ENCODE measurements at regions not wholly inside any gene's neighbourhood (a gene's known extent, or its start where the extent isn't known, plus 50 kb on each side); places are given as distances from the start of the nearest gene placed in this dataset.

DNA sequence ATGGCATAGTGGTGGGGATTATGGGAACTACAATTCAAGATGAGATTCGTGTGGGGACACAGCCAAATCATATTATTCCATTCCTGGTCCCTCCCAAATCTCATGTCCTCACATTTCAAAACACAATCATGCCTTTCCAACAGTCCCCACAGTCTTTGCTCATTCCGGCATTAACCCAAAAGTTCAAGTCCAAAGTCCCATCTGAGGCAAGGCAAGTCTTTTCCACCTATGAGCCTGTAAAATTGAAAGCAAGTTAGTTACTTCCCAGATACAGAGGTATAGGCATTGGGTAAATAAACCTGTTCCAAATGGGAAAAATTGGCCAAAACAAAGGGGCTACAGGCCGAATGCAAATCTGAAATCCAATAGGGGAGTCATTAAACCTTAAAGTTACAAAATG lies 1063.2 kb downstream of the CDH11 start:
- no peak for DNase-seq (ENCODE audit: low read depth, low spot score)

DNA sequence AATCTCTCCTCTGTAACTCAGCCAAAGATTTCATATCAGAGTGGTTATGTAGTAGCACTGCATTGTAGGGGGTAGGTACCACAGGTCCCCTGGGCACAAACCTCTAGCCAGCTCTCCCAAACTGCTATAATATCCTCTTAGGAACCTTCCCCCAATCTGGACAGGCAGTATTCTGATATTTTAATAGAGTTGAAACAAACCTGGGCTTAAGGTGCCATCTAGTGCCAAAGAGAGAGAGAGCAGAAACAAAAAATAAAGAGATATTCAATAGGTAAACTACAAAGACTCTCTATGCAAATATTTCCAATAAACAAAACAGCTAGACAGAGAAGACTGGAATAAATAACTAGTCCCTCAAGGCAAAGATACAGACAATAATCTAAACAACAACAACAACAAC lies 1070.0 kb downstream of the CDH11 start:
- DNase-seq (ENCODE audit: low read depth, low spot score): no peak

DNA sequence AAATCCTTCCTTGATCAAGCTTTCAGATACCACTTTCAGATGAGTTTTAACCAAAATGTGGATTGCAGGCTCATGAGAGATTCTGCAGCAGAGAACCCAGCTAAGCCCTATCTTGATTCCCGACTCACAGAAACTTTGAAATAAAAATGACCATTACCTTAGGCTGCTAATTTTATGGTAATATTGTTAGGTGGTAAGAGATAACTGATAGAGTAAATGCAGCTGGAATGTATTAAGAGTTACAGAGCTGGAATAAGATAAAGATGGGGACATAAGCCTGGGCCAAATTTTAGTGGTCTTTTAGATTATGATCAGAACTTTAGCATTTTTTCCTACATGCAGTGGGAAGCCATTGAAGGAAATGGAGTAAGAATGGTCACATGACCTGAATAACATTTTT lies 1074.0 kb downstream of the CDH11 start:
- no peak for DNase-seq (ENCODE audit: low read depth, low spot score)

DNA sequence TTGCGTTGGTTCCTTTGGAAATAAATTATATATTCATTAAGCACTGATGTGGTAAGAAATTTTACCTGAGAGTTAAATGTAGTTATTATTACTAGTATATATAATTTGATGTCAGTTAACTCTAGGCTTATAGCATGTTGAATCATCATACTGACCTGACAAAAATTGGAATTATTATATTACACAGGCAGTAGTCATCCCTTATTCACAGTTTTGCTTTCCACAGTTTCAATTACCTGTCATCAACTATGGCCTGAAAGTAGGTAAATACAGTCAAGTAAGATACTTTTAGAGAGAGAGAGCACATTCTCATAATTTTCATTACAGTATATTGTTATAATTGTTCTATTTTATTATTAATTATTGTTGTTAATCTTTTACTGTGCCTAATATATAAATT lies 1074.7 kb downstream of the CDH11 start:
- DNase-seq (ENCODE audit: low read depth, low spot score): no peak

DNA sequence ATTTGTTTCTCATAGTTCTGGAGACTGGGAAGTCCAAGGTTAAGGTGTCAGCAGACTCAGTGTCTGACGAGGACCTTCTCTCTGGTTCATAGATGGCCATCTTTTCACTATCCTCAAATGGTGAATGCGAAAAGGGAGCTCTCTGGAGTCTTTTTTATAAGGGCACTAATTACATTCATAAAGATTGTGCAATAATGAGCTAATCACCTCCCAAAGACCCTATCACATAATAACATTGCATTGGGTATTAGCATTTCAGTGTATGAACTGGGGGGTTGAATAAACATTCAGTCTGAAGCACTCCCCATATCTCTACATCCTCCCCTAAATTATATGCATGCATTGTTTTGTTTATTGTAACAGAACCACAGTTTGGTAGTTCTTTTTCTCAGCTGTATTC lies 1086.5 kb downstream of the CDH11 start:
- DNase-seq (ENCODE audit: low read depth, low spot score): no peak

DNA sequence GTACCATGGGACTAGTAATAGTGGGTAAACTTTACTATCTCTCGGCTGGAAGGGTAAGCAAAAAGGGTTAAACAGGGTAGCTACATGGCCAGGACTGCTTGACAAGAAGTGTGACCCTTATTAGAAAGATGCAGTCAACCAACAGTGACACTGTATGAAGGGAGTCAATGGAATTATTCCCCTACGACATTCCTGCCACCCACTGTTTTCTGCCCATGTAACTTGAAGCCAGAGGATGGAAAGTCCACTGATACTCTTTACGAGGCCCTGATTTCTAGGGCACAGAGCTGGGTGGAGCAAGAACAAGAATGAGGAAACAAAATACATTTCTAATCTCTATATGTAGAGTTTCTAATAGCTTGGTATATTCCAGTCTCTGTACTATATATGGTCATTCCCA lies 1102.5 kb downstream of the CDH11 start:
- no peak for DNase-seq (ENCODE audit: low read depth, low spot score)

DNA sequence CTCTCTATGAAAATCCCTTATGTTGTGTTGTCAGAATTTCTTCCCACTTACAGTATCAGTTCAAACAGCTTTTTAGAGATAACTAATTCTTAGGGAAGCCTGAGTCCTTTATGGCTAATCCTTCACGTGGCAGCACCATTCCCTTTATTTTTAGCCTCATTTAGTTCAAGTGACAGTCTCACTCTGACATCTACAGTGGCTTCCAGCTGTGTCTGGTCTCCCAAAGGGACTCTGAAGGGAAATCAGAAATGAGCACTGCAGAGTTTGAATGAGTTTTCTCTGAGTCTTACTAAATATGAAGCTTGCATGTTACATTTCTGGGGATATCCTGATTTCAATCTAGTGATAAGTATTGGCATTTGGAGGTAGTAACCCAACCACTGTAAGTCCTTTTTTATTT lies 1104.1 kb downstream of the CDH11 start:
- DNase-seq (ENCODE audit: low read depth, low spot score): no peak

DNA sequence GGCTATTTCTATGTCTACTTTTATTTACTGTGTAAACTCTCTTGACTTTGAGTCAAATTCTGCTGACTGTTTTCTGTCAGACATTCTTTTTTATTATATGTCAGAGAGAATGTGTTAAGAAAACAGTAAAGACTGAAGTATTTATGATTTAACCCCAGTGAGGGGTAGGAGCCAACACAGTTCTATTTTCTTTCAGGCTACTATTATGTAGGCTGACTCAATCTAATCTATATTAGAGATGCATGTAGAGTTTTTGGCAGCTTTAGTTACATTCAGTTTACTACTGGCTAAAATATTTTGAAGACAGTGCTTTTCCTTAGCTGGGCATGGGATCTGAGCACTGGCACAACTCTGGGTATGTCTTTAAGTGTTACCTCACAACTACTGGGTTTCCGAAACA lies 1108.0 kb downstream of the CDH11 start:
- no peak for DNase-seq (ENCODE audit: low read depth, low spot score)

DNA sequence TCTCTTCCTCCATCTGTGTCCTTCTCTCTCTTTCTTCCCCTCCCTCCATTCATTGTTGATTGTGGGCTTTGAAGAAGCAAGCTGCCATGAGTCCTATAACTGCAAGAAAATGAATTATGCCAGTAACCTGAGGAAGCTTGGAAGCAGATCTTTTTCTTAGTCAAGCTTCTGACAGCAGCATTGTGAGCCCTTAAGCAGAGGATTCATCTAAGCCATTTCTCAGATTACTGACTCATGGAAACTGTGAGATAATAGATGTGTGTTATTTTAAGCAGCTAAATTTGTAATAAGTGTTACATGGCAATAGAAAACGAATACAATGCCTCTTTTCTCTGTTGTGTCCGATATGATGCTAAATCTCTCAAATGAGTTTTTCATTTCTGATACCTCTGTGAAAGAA lies 1109.7 kb downstream of the CDH11 start:
- no peak for DNase-seq (ENCODE audit: low read depth, low spot score)

DNA sequence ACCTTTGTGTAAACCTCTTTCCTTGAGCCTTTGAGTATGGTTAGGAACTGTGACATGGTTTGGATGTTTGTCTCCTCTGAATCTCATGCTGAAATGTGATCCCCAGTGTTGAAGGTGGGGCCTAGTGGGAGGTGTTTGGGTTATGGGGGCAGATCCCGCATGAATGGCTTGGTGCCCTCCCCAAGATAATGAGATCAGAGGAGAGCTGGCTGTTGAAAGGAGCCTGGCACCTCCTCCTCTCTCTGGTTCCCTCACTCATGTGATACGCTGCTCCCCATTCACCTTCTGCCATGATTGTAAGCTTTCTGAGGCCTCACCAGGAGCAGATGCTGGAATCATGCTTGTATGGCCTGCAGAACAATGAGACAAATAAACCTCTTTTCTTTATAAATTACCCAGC lies 1110.2 kb downstream of the CDH11 start:
- DNase-seq (ENCODE audit: low read depth, low spot score): no peak

DNA sequence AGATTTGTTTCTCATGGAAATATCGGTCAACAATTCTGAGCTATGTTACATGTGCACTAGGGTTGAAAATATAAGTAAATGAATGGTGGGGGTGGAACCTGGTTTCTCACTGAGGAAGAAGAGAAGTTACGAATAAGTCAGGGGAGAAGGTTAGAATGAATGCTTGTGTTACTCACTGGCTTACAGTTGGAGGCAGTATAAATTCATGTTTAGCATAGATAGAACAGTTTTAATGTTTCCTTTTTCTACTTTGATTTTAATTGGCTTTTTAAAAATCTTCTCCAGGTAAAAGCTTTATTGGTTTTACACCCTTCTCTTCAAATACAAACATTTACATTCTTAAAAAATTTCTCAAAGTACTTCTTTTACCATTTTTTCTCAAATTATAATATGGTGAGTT lies 1113.7 kb downstream of the CDH11 start:
- DNase-seq (ENCODE audit: low read depth, low spot score): no peak

DNA sequence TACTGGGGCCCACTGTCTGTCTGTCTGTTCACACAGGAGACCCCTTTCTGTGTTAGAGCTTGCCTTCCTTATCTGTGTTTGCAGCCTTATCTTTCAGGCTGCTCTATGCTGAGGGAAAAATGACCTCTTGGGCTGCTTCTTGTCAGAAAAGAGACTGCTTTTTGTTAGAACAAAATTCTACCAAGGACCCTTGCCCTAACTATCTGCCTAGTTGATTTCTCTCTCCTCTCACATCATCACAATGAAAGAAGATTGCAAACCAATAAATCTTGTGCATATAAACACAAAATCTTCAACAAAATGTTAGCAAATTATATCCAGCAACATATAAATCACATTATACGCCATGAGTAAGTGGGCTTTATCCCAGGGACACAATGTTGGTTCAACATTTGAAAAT lies 1117.7 kb downstream of the CDH11 start:
- no peak for DNase-seq (ENCODE audit: low read depth, low spot score)

DNA sequence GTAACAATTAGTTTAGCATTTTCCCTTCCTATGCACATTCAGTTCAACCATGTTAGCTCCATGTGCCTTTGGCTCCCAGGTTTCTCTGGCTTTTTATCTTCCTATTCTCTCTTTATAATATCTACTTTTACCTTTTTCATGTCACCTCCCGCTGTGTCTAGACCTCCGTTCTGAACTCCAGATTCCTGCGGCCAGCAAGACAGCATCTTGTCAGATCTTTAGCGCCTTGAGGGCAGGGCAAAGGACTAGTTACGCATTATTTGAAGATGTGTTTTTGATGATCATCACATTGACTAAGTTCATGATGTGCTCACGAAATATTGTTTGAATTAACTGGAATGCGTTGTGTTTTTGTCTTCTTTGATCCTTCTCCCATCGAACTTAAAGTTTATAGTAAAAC lies 1126.8 kb downstream of the CDH11 start:
- no peak for DNase-seq (ENCODE audit: low read depth, low spot score)

DNA sequence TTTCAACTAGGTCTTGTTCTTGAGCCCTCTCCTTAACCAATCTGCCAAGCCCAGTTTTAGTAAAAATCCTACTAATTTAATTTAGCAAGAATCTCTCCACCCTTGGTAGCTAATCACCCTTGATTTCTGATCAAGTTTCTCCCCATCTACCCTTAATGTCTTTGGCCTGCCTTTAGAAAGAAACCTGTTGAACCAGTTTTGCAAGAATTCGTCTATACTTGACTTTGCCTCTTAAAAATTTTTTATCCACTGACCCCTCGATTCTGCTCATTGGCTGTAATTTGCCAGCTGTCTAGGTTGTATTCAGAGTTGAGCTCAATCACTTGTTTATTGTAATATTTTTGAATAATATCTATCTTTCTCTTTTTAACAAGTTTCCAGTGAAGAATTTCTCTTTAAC lies 1138.5 kb downstream of the CDH11 start:
- DNase-seq (ENCODE audit: low read depth, low spot score): no peak

DNA sequence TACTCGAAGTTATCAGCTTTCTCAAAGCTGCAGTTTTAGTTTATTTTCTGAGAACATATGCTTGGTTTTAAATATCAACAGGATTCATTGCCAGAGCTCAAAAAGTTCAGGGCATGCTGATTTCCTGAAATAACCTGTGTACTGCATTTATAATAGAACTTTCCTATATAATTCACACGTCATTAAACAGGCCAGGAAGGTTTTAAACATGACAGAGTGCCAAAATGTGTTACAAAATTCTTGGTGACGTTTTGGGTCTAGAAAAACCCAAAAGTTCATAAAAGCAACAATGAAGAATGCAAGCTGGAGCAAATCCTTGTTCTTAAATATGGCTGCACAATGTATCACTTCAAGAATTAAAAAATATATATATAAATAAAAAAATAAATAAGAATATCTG lies 1139.1 kb downstream of the CDH11 start:
- DNase-seq (ENCODE audit: low read depth, low spot score): no peak

DNA sequence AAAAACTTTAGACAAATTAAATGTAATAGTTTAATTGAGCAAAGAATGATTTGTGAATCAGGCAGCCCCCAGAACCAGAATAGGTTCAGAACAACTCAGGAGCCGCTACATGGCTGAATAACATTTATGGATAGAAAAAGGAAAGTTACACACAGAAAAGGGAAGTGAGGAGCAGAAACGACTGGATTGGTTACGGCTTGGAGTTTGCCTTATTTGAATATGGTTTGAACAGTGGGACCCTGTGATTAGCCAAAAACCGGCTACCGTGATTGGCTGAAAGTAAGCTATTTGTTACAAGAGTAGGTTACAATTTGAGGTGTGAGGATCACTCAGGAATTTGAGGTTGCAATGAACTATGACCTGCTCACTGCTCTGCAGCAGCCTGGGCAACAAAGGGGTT lies 1139.8 kb downstream of the CDH11 start:
- DNase-seq (ENCODE audit: low read depth, low spot score): no peak

DNA sequence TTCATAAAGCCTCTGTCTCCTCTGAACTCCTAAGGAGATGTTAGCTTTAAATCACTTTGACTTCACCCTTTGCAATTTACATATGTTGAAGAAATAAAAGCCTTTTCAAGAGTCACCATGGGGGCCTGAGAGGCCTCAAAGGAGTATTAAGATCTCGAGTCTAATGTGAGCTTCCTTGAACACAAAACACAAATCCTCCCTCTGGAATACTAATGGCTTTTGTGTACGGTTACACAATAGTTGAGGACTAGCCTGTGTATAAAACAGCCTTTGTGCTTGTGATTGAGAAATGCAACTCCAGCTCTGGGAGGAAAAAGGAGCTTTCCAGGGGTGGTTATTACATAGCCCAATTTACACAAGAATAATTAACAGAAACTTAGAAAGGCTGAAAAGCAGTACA lies 1140.2 kb downstream of the CDH11 start:
- DNase-seq (ENCODE audit: low read depth, low spot score): no peak

DNA sequence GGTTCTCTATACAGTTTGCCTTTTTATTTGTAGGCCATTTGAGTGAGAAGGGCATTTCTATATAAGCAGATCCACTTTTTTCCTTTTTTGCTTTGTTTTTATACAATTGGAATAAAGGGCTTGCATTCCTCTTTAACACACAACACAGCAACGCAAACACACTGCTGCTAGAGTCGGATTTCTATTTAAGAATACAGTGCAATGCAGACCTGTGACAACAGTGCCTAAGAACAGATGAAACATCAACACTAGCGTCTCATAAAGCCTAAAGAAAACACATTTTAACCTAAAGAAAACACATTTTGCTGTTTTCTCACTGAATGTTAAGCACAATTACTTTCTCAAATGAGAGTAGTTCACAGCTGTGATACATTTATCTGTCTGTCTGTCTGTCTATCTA lies 1141.1 kb downstream of the CDH11 start:
- DNase-seq (ENCODE audit: low read depth, low spot score): no peak

DNA sequence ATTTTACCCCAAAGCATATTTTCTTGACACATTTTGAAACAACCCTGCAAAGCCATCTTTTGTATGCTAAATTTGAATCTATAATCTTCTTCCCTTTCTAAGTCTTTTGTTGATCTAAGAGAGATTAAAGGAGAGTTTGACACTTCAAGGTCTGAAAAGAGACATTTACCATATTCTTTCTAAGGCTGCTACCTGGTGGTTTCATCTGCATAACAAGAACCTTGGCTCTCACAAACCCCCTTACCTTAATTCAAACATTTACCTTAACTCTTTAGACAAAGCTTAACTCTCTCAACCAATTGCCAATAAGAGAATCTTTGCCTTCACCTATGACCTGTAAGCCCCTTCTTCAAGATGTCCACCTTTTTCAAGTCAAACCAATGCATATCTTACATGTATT lies 1143.6 kb downstream of the CDH11 start:
- no peak for DNase-seq (ENCODE audit: low read depth, low spot score)

DNA sequence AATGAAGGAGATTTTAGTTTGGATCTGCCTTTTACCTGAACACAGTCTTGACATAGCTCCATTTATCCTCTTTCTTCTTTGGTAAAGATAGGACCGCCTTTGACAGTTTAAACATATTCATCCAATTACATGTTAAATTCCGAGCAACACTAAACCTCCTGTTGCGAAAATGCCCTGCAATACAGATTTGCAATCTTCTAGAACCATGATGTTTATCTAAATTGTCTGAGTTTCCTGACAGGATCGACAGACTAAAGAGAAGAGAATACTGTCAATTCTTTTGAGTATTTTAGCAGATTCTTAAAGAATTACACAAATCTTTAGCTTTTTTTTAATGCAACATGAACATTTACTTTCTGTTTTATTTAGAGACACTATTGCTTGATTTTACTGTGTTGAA lies 1145.5 kb downstream of the CDH11 start:
- no peak for DNase-seq (ENCODE audit: low read depth, low spot score)

DNA sequence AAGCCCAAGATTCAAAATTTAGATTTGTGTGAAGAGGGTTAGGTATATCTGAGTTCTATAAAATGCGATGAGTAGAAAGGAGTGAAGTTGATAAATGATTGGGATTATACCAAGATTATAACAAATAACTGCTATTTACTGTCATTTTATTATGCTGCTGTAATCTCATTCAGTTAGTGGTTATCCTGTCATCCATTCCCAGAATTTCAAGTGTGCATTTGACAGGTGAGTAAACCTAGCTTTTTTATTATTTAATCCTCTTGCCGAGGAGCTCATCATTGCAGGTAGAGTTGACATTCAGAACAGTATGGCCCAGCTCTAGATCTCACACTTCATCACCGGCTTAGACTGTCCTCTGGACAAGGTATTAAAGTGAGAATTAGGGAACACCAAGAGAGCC lies 1146.2 kb downstream of the CDH11 start:
- DNase-seq (ENCODE audit: low read depth, low spot score): no peak

DNA sequence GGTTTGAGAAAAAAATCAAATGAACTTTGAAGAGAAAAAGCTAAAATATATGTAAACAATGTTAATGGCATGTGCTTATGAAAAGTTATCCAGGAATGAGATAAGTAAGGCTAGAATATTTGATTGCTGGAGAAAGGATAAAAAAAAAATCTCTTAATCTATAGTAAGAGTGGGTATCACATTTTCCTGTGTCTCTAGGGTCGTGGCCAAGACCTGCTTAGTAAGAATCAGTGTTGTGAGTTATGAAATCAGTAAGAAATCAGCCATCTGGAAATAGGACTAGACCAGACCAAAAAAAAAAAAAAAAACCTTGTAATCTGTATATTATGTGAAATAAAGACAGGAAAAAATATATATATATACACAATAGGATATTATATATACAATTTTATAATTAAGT lies 1153.9 kb downstream of the CDH11 start:
- no peak for DNase-seq (ENCODE audit: low read depth, low spot score)

DNA sequence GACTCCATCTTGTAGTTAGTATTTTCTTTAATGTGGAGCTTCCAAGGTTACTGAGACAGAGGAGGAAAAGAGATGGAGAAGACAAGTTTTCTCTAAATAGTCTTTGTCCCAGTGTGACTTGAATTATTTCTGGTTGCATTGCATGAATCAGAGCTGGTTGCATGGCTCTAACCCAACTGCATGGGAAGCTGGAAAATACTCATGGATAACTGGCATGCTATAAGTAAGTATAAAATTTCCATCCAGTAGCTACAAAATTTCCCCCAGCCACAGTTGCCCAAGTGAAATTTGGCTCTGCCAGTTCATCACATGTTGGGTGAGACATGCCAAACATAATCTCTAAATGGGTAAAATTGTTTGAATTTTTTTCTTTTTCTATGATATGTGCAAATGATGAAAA lies 1161.5 kb downstream of the CDH11 start:
- DNase-seq (ENCODE audit: low read depth, low spot score): no peak

DNA sequence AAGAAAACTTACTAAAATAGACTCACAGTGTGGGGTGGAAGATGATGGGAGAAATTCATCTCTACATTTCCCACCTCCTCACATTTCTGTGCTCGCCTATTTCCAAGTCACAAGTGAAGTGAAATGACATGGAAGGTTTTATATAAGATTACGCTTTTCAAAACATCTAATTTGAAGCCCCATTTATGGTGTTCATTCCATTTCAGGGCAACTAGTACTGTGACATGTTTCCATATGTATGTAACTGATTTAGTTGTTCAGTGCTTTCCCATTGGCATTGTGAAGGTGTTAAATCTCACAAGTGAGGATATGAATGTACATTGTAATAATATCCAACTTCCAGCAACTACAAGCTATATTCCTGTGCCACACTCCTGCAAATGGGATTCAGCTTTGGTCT lies 1174.8 kb downstream of the CDH11 start:
- no peak for DNase-seq (ENCODE audit: low read depth, low spot score)

DNA sequence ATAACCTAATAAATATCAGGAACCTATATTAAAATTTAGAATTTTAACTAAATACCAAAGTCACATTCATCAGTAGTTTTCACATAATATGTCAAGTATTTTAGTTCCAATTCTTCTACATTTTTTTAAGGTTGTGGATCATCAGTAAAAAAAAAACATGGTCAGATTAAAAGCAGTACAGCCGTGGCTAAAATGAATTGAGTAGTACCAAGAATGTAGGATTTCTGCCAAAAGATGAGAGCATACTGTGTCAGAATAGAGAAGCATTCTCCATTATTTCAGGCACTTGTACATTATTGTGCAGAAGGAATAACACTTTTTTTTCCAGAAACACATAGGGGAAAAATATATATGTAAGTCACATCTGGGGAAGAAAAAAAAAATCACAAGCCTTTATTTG lies 1176.1 kb downstream of the CDH11 start:
- DNase-seq (ENCODE audit: low read depth, low spot score): no peak

Measured in brain pericyte (primary cell).